HG02798 (cell line): ENCODE measurements at regions not wholly inside any gene's neighbourhood (a gene's known extent, or its start where the extent isn't known, plus 50 kb on each side); places are given as distances from the start of the nearest gene placed in this dataset.

Source experiments
- ATAC-seq: cut with Tn5 transposase; IDR thresholded peaks from one replicate; pipeline ENCODE4 v1.9.1; 2021; ENCODE audit warnings: mild to moderate bottlenecking; ENCODE audit not compliant: unreplicated experiment, poor library complexity

DNA sequence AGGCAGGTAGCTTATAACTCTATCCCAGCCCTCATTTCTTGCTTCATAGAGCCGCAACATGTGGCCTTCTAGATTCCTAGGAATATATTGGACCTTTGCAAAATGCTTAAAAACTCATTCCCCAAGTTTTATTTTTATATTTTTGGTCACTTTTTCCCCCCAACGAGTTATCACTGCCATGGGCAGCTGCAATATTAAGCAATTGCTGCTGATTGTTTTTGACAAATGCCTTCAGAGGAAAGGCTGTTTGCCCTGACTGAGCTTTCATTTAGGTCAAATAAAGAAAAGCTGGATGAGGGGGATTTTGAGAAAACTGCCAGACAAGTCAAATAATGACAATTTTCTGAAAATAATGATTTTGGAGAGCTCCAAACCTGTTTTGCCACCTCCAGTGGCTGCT lies 976.9 kb upstream of the MBL2 start:
- ATAC-seq: no peak

DNA sequence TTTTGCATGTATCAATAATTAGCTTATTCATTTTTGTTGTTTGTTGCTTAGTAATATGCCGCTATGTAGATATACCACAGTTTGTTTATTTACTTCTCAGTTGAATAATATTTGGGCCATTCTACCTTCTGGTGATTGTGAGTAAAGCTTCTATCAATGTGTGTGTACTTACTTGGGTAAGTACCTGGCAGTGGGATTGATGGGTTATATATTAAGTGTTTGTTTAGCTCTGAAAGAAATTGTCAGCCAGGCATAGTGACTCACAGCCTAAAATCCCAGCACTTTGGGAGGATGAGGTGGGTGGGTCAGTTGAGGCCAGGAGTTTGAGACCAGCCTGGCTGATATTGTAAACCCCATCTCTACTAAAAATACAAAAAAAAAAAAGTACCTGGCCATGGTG lies 975.7 kb upstream of the MBL2 start:
- ATAC-seq: no peak

- no peak for ATAC-seq
Measured at GRCh38 chr10:53744746-53745145, 972.2 kb upstream of the MBL2 start.

DNA sequence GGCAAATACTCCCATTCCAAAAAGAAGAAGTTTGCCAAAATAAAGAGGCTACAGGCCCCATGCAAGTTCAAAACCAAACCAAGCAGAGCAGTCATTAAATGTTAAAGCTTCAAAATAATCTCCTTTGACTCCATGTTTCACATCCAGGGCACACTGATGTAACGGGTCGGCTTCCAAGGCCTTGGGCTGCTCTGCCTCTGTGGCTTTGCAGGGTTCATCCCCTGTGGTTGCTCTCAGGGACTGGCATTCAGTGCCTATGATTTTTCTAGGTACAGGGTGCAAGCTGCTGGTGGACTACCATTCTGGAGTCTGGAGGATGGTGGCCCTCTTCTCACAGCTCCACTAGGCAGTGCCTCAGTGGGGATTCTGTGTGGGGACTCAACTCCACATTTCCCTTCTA lies 971.6 kb upstream of the MBL2 start:
- ATAC-seq: no peak

DNA sequence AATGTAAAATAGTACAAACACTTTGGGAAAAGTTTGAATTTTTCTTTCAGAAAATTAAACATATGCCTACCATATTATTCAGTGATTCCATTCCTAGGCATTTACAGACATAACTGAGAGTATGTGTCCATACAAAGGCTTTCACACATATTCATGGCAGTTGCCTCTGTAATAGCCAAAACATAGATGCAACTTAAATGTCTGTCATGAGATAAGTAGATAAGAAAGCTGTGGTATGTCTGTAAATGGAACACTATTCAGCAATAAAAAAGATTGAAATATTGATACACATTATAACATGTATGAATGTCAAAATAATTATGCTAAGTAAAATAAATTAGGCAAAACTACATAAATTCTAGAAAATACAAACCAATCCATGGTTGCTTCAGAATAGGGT lies 964.5 kb upstream of the MBL2 start:
- ATAC-seq: no peak

- ATAC-seq: no peak
Measured at GRCh38 chr10:53726921-53727320, 954.3 kb upstream of the MBL2 start.

DNA sequence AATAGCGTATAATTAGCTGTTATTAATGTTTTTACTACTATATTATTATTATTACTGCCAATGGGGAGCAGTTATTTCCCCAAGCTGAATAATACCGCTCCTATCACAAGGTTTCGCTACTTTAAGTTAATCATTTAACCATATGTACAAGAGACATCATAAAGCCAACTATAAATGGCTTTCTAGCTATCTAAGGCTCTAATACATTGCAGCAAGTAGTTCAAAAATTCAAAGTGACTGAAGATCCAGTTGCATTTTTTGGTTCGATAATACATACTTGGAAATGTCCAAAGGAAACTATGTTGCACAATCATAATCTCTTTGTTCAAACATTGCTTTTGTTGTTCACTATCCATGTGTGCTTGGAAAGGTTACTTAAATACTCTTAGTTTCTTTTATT lies 952.0 kb upstream of the MBL2 start:
- ATAC-seq: no peak

DNA sequence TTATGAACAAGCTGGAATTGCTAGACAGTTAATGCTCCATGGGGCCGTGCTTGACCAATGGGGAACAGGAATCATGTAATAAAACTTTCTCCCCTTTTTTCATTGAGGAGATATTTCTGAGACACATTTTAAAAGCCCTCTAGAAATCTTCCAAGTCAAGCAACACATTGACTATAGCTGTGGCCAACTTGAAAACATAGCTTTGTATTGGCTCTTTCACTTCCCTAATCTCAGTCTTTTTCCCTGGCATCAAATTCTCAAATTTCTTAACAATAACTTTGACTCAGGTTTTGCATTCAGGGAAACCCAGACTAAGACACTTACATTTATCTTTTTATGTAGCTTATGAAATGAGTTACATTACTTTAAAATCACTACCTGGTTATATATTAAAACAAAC lies 947.1 kb upstream of the MBL2 start:
- no peak for ATAC-seq

GRCh38 chr10:53716156-53716555 lies 943.6 kb upstream of the MBL2 start:
- no peak for ATAC-seq

DNA sequence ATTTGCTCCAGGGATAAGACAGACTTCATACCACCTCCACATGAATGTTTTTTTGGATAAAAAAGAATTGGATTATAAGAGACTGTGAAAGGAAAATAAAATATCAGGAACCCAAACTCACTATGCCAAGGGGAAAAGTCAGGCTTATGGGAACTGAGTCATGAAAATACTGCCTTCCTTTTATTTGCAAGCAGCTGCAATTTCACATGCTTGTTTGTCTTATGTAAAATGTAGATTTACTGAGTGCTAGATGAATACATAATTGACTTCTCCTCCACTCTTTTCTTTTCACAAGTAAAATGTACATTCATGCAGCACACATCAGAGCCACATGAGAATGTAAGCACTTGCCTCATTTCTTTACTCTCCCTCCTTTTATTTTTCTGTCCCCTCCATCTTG lies 940.8 kb upstream of the MBL2 start:
- ATAC-seq: no peak

- ATAC-seq: no peak
Measured at GRCh38 chr10:53702489-53702888, 929.9 kb upstream of the MBL2 start.

- no peak for ATAC-seq
Measured at GRCh38 chr10:53701213-53701612, 928.6 kb upstream of the MBL2 start.

- ATAC-seq: no peak
Measured at GRCh38 chr10:53700278-53700677, 927.7 kb upstream of the MBL2 start.

- ATAC-seq: no peak
Measured at GRCh38 chr10:53699684-53700083, 927.1 kb upstream of the MBL2 start.

- no peak for ATAC-seq
Measured at GRCh38 chr10:53699231-53699630, 926.6 kb upstream of the MBL2 start.

GRCh38 chr10:53697038-53697437 lies 924.5 kb upstream of the MBL2 start:
- ATAC-seq: no peak

- no peak for ATAC-seq
Measured at GRCh38 chr10:53690524-53691240, 918.1 kb upstream of the MBL2 start.

GRCh38 chr10:53687800-53688199 lies 915.2 kb upstream of the MBL2 start:
- no peak for ATAC-seq

DNA sequence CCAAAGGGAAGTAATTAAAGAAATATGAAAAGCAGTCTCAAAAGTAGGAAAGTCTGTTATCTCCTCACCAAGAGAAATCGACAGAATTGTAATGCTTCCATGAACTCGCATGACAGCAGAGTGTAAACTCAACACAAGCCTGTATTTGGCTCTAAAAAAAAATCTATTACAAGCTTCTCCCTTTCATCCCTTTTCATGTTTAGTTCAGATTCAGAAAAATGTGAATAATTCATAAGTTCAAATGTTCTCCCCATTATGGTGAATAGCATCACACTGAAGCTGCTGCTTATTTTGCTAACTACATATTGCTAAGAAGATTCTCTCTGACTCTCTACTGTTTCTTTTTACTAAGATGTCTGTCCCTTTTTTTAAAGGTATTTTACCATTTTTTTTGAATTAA lies 910.3 kb upstream of the MBL2 start:
- no peak for ATAC-seq

DNA sequence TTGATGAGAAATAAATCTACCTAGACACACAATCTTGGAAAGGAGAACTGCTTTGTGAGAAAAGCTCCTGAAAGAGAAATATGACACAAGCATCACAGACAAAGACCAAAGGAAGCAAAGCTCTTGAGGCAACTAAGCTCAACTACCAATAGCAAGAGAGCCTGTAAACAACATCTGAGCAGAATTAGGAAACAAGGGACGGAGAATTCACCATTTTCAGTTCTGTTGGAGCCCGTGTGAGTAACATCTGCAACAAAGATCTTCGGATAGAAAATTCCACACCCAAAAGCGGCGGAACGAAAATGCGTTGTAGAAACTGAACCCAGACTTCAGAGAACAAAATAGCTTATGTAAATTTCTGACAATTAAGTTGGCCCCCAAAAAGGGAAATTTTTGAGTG lies 909.9 kb upstream of the MBL2 start:
- no peak for ATAC-seq

GRCh38 chr10:53679666-53680065 lies 907.1 kb upstream of the MBL2 start:
- ATAC-seq: no peak

- no peak for ATAC-seq
Measured at GRCh38 chr10:53675177-53675576, 902.6 kb upstream of the MBL2 start.

DNA sequence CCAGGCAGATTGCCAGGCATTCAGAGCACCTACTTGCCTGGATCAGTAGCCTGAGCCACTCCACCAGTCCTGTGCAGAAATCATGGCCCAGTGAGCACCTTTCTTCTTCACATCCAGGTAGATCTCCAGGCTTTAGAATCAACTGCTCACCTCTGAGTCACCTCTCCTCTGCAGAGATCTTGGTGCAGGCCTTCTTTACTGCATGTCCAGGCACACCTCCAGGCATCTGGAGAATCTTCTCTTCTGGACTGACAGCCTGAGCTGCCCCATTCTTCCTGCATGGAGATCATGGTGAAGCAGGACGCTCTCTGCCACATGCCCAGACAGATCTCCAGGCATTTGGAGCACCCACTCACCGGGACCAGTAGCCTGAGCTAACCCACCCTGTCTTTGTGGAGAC lies 894.5 kb upstream of the MBL2 start:
- ATAC-seq: no peak
